G401 (cell line): ENCODE measurements at regions not wholly inside any gene's neighbourhood (a gene's known extent, or its start where the extent isn't known, plus 50 kb on each side); places are given as distances from the start of the nearest gene placed in this dataset.
"Not testable (repeated sequence)": the region's sequence is repeated elsewhere in the genome, so short reads cannot be mapped to it uniquely, and the experiment has no call there.

Experiments used
- DNase-seq: peaks from one replicate; pipeline ENCODE4 v3.0.0-alpha.2; 2015; ENCODE audit warnings: low spot score
- in situ Hi-C: cut with HindIII; loops from 2 replicates; pipeline ENCODE4 v1.10.0; 2016; ENCODE audit warnings: low sequenced_read_pairs, mixed read lengths

DNA sequence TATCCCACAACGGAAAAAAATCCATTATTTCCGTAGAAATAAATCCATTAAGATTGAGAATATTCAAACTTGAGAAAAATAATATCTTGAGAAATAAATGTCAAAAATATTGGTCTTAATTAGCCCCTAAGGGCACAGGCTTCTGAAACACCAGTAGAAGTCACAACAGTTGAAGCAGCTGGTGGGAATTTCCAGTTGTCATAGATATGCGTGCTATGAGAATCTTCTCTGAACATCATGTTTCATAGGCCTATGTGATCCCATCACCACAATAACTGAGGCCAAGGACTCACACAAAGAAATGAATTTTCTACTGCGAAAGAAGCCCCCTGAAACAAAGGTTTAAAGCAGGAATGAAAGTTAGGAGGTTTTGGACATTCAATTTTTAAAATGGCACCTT is 292.0 kb downstream of the DTHD1 start:
- DNase-seq: no peak

GRCh38 chr4:36574816-36575215 is 293.4 kb downstream of the DTHD1 start:
- no peak for DNase-seq
- in situ Hi-C loops: no loop called here

More for the DNA sequence above, 292.0 kb downstream of the DTHD1 start:
- in situ Hi-C loops: no loop called here

GRCh38 chr4:36582198-36582597 is 300.8 kb downstream of the DTHD1 start:
- in situ Hi-C loops: no loop called here
- DNase-seq: no peak

DNA sequence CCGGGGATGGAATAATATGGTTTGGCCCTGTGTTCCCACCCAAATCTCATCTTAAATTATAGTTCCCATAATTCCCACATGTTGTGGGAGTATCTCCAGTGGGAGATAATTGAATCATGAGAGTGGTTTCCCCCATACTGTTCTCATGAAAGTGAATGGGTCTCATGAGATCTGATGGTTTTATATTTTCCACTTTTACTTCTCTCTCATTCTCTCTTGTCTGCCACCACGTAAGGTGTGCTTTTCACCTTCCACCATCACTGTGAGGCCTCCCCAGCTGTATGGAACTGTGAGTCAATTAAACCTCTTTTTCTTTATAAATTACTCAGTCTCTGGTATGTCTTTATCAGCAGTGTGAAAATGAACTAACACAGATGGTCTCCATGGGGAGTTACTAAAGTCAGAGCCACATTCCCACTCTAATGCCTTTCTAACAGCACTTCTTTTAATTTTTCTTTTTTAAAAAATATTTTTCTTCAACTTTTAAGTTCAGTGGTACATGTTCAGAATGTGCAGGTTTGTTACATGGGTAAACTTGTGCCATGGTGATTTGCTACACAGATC is 306.6 kb downstream of the DTHD1 start:
- in situ Hi-C loops: no loop called here
- DNase-seq: no peak

GRCh38 chr4:36590343-36590742 is 308.9 kb downstream of the DTHD1 start:
- in situ Hi-C loops: no loop called here
- no peak for DNase-seq

DNA sequence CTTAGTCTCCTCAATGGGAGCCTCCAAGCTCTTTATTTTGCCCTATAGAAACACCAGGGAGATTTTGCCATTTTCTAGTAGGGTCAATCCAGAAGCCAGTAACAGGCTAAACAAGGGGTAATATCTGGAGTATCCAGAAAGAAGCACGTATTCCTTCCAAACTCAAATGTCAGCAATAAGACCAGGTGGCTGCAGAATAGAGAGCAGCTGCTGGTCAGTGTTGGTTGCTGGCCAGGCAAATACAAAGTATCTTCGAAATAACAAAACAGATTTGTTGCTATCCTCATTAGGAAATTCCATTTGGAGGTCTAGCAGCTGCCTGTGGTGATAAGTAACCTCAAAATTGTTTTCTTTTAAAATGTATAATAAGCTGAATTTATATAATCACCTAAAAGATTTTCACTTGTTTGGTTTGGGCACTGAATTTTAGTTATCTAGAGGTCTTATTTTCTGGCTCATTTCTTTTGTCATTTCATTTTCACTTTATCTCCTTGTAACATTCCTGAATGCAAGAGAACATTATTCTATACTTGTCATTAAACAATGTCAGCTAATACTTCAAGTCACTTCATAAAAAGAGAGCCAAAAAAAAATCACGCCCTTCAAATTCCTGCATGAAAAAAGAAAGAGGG is 320.6 kb downstream of the DTHD1 start:
- no peak for DNase-seq
- in situ Hi-C loops: no loop called here

GRCh38 chr4:36609661-36610060 is 328.2 kb downstream of the DTHD1 start:
- DNase-seq: no peak
- in situ Hi-C loops: no loop called here

DNA sequence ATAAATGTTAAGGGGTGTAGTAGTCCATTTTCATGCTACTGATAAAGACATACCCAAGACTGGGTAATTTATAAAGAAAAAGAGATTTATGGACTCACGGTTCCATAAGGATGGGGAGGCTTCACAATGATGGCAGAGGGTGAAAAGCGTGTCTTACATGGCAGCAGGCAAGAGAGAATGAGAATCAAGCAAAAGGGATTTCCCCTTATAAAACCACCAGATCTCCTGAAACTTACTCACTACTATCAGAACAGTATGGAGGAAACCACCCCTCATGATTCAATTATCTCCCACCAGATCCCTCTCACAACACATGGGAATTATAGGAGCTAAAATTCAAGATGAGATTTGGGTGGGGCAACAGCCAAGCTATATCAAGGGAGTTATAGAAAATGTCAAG is 329.2 kb downstream of the DTHD1 start:
- DNase-seq: no peak
- in situ Hi-C loops: no loop called here

DNA sequence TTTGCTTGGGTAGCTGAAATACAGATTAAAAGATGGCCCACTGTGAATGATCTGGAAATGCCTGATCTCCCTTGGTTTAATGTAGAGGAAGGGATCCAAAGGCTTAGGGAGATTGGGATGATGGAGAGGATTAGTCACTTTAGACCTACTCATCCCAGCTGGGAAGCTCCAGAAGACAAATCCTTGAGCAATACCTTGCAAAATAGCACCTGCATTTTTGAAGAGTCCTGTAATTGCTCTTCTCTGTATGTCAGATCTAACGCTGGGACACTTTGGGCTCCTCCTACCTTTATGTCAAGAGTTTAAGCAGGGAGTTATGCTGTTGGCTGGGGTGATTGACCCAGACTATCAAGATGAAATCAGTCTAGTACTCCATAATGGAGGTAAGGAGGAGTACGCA is 331.7 kb downstream of the DTHD1 start:
- DNase-seq, in situ Hi-C loops: not testable (repeated sequence)

GRCh38 chr4:36614011-36614410 is 332.6 kb downstream of the DTHD1 start:
- DNase-seq: no peak
- in situ Hi-C loops: no loop called here

- in situ Hi-C loops: no loop called here
- no peak for DNase-seq
Measured at GRCh38 chr4:36618102-36618501, 336.7 kb downstream of the DTHD1 start.

GRCh38 chr4:36624030-36624429 is 342.6 kb downstream of the DTHD1 start:
- DNase-seq: no peak
- in situ Hi-C loops: no loop called here

DNA sequence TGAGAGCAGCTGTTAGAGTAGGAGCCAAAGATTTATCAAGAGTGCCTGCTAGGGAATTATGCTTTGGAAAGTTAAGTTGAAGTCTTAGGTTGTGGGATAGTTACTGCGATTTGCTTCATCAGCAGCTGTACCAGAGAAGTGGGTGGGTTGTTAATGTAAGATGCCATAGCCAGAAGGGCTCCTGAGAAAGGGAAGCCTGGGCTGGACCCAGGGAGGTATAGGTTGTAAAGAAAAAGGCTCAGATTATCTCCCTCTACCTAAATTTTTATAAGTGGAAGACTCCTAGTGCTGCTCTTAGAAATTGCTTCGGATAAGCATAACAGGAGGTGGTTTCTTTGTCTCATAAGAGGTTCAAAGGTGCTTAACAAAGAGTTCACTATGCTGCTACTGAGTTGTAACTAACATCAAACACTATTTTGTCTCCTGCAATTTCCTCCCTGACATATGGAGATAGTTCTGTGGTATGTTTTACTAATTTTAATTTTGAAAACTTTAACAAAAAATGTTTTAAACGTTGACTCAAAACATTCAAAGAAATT is 356.9 kb downstream of the DTHD1 start:
- DNase-seq: no peak
- in situ Hi-C loops: no loop called here

- in situ Hi-C loops: no loop called here
- DNase-seq: no peak
Measured at GRCh38 chr4:36640876-36641275, 359.5 kb downstream of the DTHD1 start.

DNA sequence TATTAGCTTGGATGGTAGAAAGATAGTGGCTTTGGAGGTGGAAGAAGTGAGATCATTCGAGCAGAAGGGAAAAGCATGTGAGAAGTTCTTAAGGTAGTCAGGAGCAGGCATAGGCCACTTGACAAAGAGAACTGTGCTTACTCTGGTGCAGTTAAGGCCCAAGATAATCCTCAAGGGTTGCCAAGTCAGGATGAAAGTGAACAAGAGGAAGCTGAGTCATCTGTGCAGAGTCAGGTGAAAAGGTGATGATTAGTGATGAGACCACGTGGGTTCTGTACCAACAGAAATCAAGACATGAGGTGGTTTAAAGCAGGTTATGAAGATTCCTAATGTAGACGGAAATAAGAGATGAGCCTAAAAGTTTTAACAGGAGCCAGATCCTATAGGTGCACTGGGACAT is 369.8 kb downstream of the DTHD1 start:
- DNase-seq: no peak
- in situ Hi-C loops: no loop called here

DNA sequence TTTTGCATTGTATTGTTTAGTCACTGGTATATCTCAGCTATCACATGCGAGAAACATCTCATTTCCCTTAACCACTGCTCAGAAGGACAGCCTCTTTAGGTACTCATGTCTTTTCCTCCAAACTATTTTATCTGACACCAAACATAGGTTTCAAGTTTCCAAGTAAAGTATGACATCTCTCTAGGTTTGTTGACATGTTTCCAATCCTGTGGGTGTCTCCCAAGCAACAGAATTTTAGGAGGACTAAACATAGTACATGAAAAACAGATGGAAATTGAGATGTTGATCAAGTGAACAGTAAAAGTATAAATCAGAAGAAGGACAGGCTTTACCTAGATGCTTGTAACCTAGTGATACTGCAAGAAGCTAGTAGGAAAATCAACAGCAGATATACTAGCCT is 371.4 kb downstream of the DTHD1 start:
- in situ Hi-C loops: no loop called here
- DNase-seq: no peak

GRCh38 chr4:36665985-36666527 is 384.6 kb downstream of the DTHD1 start:
- no peak for DNase-seq
- in situ Hi-C loops: no loop called here

DNA sequence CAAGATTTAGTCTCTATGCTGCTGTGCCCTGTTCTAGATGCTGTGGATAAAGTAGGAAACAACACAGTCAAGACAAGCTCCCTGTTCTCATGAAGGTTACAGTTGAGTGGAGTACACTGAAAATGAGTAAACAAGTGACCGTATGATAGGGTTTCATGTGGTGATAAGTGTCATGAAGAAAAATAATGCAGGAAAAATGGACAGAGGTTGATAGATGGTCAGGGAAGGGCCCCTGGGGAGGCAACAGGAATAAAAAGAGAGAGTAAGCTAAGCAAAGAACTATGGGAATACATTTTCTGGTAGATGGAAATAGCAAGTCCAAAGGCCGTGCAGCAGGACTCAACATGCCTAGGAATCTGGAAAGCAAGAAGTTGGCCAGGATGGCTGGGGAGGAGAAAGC is 394.0 kb downstream of the DTHD1 start:
- no peak for DNase-seq
- in situ Hi-C loops: no loop called here

- DNase-seq: no peak
- in situ Hi-C loops: no loop called here
Measured at GRCh38 chr4:36676139-36677050, 395.0 kb downstream of the DTHD1 start.

GRCh38 chr4:36677112-36677511 is 395.7 kb downstream of the DTHD1 start:
- DNase-seq: no peak
- in situ Hi-C loops: no loop called here
